Endothelial cell of umbilical vein (primary cell): ENCODE measurements at regions not wholly inside any gene's neighbourhood (a gene's known extent, or its start where the extent isn't known, plus 50 kb on each side); places are given as distances from the start of the nearest gene placed in this dataset.

Experiments used
- BruUV-seq: library from RNA; stranded (reverse); fragments of 400-500 nt; replicated peaks from 2 replicates; lab custom pipeline; 2021; lab: Mats Ljungman, UMichigan
- CTCF ChIA-PET: fragments of 300-600, 350-600 bp; sonication (Branson Sonifier 250); formaldehyde crosslinking; loops from one replicate; lab custom pipeline; 2021; ENCODE audit warnings: antibody characterized with exemption, inconsistent platforms; lab: Charles Lee
- POLR2A ChIA-PET: fragments of 300-600, 350-600 bp; sonication (Branson Sonifier 250); formaldehyde crosslinking; loops from one replicate; lab custom pipeline; 2021; ENCODE audit warnings: antibody characterized with exemption, inconsistent platforms; lab: Charles Lee
- DNase-seq: peaks from one replicate; pipeline ENCODE4 v3.0.0-alpha.2; 2011; ENCODE audit warnings: low read depth, low spot score
- FAIRE-seq: peaks from 2 replicates; lab custom pipeline; 2011; peaks lifted over from hg19 to GRCh38; lab: Jason Lieb, UNC
- H2AFZ ChIP-seq: 2 replicates; pipeline ENCODE4 v1.6.0; 2012; ENCODE audit warnings: low read depth, low read length, control low read depth, inconsistent platforms
- H3K27ac ChIP-seq: 2 replicates; pipeline ENCODE4 v1.5.1; 2011; ENCODE audit warnings: low read depth, mild to moderate bottlenecking, control low read depth, low read length, moderate library complexity; ENCODE audit not compliant: insufficient read depth
- H3K27me3 ChIP-seq, 2 experiments: 2 replicates each; pipeline versions ENCODE4 v1.6.0 to v1.6.1; 2011; ENCODE audit warnings: low read length in 2 of 2, mixed read lengths in 1 of 2; ENCODE audit not compliant: control insufficient read depth in 2 of 2, insufficient read depth in 2 of 2
- H3K36me3 ChIP-seq, 2 experiments: 2 replicates in 1 of 2; 3 replicates in 1 of 2; pipeline ENCODE4 v1.5.1; 2011; ENCODE audit warnings: low read length in 2 of 2, mild to moderate bottlenecking in 1 of 2, moderate library complexity in 1 of 2; ENCODE audit not compliant: control insufficient read depth in 2 of 2, insufficient read depth in 2 of 2; ENCODE audit errors: extremely low read depth in 1 of 2
- H3K4me1 ChIP-seq: 3 replicates; pipeline ENCODE4 v1.5.1; 2011; ENCODE audit warnings: mild to moderate bottlenecking, low read length; ENCODE audit not compliant: control insufficient read depth, insufficient read depth; ENCODE audit errors: extremely low read depth
- H3K4me2 ChIP-seq: 2 replicates; pipeline ENCODE4 v1.6.1; 2011; ENCODE audit warnings: low read length, control low read depth, mixed read lengths; ENCODE audit not compliant: insufficient read depth
- H3K4me3 ChIP-seq, 3 experiments: fragments of 200-600 bp in 1 of 3; sonication (generic), shearing (Covaris generic) in 1 of 3; replicated peaks in 1 of 3; 2 replicates each; pipeline ENCODE4 v1.5.1; 2011 to 2016; ENCODE audit warnings: control low read depth in 3 of 3, low read length in 3 of 3, mild to moderate bottlenecking in 2 of 3, inconsistent platforms in 1 of 3, low read depth in 1 of 3, moderate library complexity in 1 of 3; ENCODE audit not compliant: insufficient read depth in 1 of 3
- H3K79me2 ChIP-seq: 2 replicates; pipeline ENCODE4 v1.6.0; 2012; ENCODE audit warnings: low read length, inconsistent platforms; ENCODE audit not compliant: control insufficient read depth, insufficient read depth
- H3K9ac ChIP-seq: replicated peaks from 2 replicates; pipeline ENCODE3; 2011; ENCODE audit warnings: low read length, control low read depth; ENCODE audit not compliant: insufficient read depth; ENCODE audit errors: extremely low read depth
- H3K9me1 ChIP-seq: replicated peaks from 3 replicates; pipeline ENCODE4 v1.6.0; 2011; ENCODE audit warnings: mild to moderate bottlenecking, low read length; ENCODE audit not compliant: control insufficient read depth, insufficient read depth; ENCODE audit errors: extremely low read depth
- H3K9me3 ChIP-seq: replicated peaks from 2 replicates; pipeline ENCODE4 v1.5.1; 2012; ENCODE audit warnings: low read length, inconsistent platforms; ENCODE audit not compliant: control insufficient read depth, insufficient read depth
- H4K20me1 ChIP-seq: replicated peaks from 2 replicates; pipeline ENCODE3; 2011; ENCODE audit warnings: mild to moderate bottlenecking, low read length; ENCODE audit not compliant: control insufficient read depth, insufficient read depth; ENCODE audit errors: extremely low read depth
- CTCF ChIP-seq, 2 donors: IDR thresholded peaks; 1 replicate in 1 of 2; 2 replicates in 1 of 2; pipeline ENCODE4 v1.5.1; 2011; ENCODE audit warnings: low read length in 2 of 2, mild to moderate bottlenecking in 2 of 2, moderate library complexity in 2 of 2, control low read depth in 1 of 2, inconsistent platforms in 1 of 2, low read depth in 1 of 2; ENCODE audit not compliant: insufficient read depth in 1 of 2; ENCODE audit errors: extremely low read depth in 1 of 2
- EZH2 ChIP-seq: IDR thresholded peaks from 2 replicates; pipeline ENCODE4 v1.6.1; 2012; ENCODE audit warnings: borderline replicate concordance, low read depth, mild to moderate bottlenecking, moderate library complexity, low read length, inconsistent platforms; ENCODE audit not compliant: severe bottlenecking
- FOS ChIP-seq: IDR thresholded peaks from 2 replicates; pipeline ENCODE4 v1.6.1; 2011; ENCODE audit warnings: mild to moderate bottlenecking, low read length, moderate library complexity, borderline replicate concordance; ENCODE audit not compliant: insufficient read depth
- GATA2 ChIP-seq: IDR thresholded peaks from 2 replicates; pipeline ENCODE4 v1.7.0; 2011; ENCODE audit warnings: low read depth, mild to moderate bottlenecking, moderate library complexity, mixed read lengths, low read length; ENCODE audit not compliant: insufficient read length, insufficient read depth
- JUN ChIP-seq: IDR thresholded peaks from 2 replicates; pipeline ENCODE4 v1.6.1; 2011; ENCODE audit warnings: borderline replicate concordance, low read depth; ENCODE audit not compliant: insufficient read length, insufficient read depth
- MAX ChIP-seq: IDR thresholded peaks from 2 replicates; pipeline ENCODE4 v1.6.1; 2011; ENCODE audit not compliant: insufficient read depth, insufficient read length
- MYC ChIP-seq: IDR thresholded peaks from one replicate; pipeline ENCODE4 v1.6.1; 2011; ENCODE audit warnings: mild to moderate bottlenecking, low read depth, low read length
- POLR2A ChIP-seq: IDR thresholded peaks from 2 replicates; pipeline ENCODE4 v1.6.1; 2012; ENCODE audit warnings: low read depth, mild to moderate bottlenecking, control low read depth, low read length
- POLR2AphosphoS5 ChIP-seq: IDR thresholded peaks from 2 replicates; pipeline ENCODE4 v1.6.1; 2012; ENCODE audit warnings: low read depth, mild to moderate bottlenecking, control low read depth, low read length, moderate library complexity; ENCODE audit not compliant: insufficient read depth
- dilution Hi-C: fragments of 300-500 bp; cut with MboI; formaldehyde crosslinking; loops from one replicate; pipeline ENCODE4 v1.15.0; 2019; ENCODE audit warnings: low sequenced_read_pairs; ENCODE audit not compliant: extremely low pct_ligation_motif_present
- intact Hi-C: fragments of 100-400 bp; cut with micrococcal nuclease; formaldehyde crosslinking; loops from one replicate; pipeline ENCODE4 v1.10.0; 2022

GRCh38 chr17:73720187-73720834, 76.1 kb upstream of the SDK2 start:
- Histone ChIP-seq H2AFZ (no peak overlapping the region), H3K9me3 (no peaks in the 10 kb centered on the region), H3K4me2 (no peak overlapping the region), H3K9ac (no peak overlapping the region), H4K20me1 (no peaks in the 10 kb centered on the region), H3K27me3 (no peaks in the 10 kb centered on the region), H3K27ac (no peak overlapping the region), H3K36me3 (no peaks in the 10 kb centered on the region), H3K4me3 (no peak overlapping the region), H3K4me1 (no peaks in the 10 kb centered on the region), H3K79me2 (no peaks in the 10 kb centered on the region), H3K9me1 (no peaks in the 10 kb centered on the region)
- ChIA-PET CTCF (no interaction called here), POLR2A (no interaction called here)
- intact Hi-C loops, result no loop called here
- FAIRE-seq, result no peak
- no peak for DNase-seq
- TF ChIP-seq POLR2AphosphoS5, result no peak
- TF ChIP-seq POLR2A, result no peak
- no peak for TF ChIP-seq MYC
- TF ChIP-seq EZH2, result no peak
- TF ChIP-seq FOS, result no peak
- no peak for TF ChIP-seq CTCF (IDR thresholded peaks at IDR 0.05; ENCODE audit: extremely low read depth in 1 of 2, insufficient read depth in 1 of 2, low read depth in 1 of 2, low read length in 2 of 2)
- no peak for TF ChIP-seq MAX
- TF ChIP-seq JUN, result no peak
- no peak for TF ChIP-seq GATA2
- dilution Hi-C loops, result no loop called here
- BruUV-seq, result no TSS peak
